Non-pigmented ciliary epithelial cell (primary cell): ENCODE measurements at regions not wholly inside any gene's neighbourhood (a gene's known extent, or its start where the extent isn't known, plus 50 kb on each side); places are given as distances from the start of the nearest gene placed in this dataset.

ENCODE experiments used
- DNase-seq: peaks from one replicate; pipeline ENCODE4 v3.0.0-alpha.2; 2010; ENCODE audit warnings: low read depth

- no peak for DNase-seq
These were observed 172.8 kb downstream of the LINC00237 start for GRCh38 chr20:20933142-20933958.

GRCh38 chr20:20932156-20932555 lies 174.0 kb downstream of the LINC00237 start:
- no peak for DNase-seq

GRCh38 chr20:20931632-20932031 lies 174.5 kb downstream of the LINC00237 start:
- DNase-seq, result no peak

- DNase-seq, result no peak
These were observed 175.1 kb downstream of the LINC00237 start for GRCh38 chr20:20931024-20931423.

- DNase-seq, result no peak
These were observed 175.7 kb downstream of the LINC00237 start for GRCh38 chr20:20930500-20930899.

- DNase-seq, result no peak
These were observed 176.8 kb downstream of the LINC00237 start for GRCh38 chr20:20929341-20929740.

GRCh38 chr20:20926222-20926905 lies 179.8 kb downstream of the LINC00237 start:
- no peak for DNase-seq

GRCh38 chr20:20920433-20920832 lies 185.7 kb downstream of the LINC00237 start:
- no peak for DNase-seq

GRCh38 chr20:20915844-20916243 lies 190.3 kb downstream of the LINC00237 start:
- DNase-seq, result no peak

- no peak for DNase-seq
These were observed 192.0 kb upstream of the RALGAPA2 start for GRCh38 chr20:20904501-20904831.

GRCh38 chr20:20903773-20904500 lies 191.5 kb upstream of the RALGAPA2 start:
- DNase-seq, result no peak

- no peak for DNase-seq
These were observed 185.5 kb upstream of the RALGAPA2 start for GRCh38 chr20:20897922-20898321.

GRCh38 chr20:20897145-20897544 lies 184.7 kb upstream of the RALGAPA2 start:
- DNase-seq, result no peak

GRCh38 chr20:20896606-20897005 lies 184.2 kb upstream of the RALGAPA2 start:
- DNase-seq, result no peak

- DNase-seq, result no peak
These were observed 183.1 kb upstream of the RALGAPA2 start for GRCh38 chr20:20895537-20895936.

- no peak for DNase-seq
These were observed 182.3 kb upstream of the RALGAPA2 start for GRCh38 chr20:20894753-20895152.

GRCh38 chr20:20894280-20894679 lies 181.8 kb upstream of the RALGAPA2 start:
- no peak for DNase-seq

GRCh38 chr20:20892328-20892727 lies 179.9 kb upstream of the RALGAPA2 start:
- no peak for DNase-seq

GRCh38 chr20:20890751-20891150 lies 178.3 kb upstream of the RALGAPA2 start:
- no peak for DNase-seq

- DNase-seq, result no peak
These were observed 176.5 kb upstream of the RALGAPA2 start for GRCh38 chr20:20888936-20889335.

GRCh38 chr20:20888266-20888656 lies 175.8 kb upstream of the RALGAPA2 start:
- no peak for DNase-seq

GRCh38 chr20:20887593-20888265 lies 175.3 kb upstream of the RALGAPA2 start:
- DNase-seq, result no peak
